Chondrocyte (in vitro differentiated cells): ENCODE measurements at regions not wholly inside any gene's neighbourhood (a gene's known extent, or its start where the extent isn't known, plus 50 kb on each side); places are given as distances from the start of the nearest gene placed in this dataset.

ENCODE experiments used
- DNase-seq: peaks from one replicate; pipeline ENCODE4 v3.0.0; 2021; ENCODE audit warnings: mixed read lengths, low spot score
- H3K27ac Mint-ChIP-seq: one replicate; pipeline ENCODE4 v1.8.0; 2021; ENCODE audit warnings: mild to moderate bottlenecking, moderate library complexity, mixed read lengths; ENCODE audit not compliant: unreplicated experiment
- H3K27me3 Mint-ChIP-seq: 2 replicates; pipeline ENCODE4 v1.8.0; 2021; ENCODE audit warnings: low read depth, mixed read lengths
- H3K36me3 Mint-ChIP-seq: 2 replicates; pipeline ENCODE4 v1.8.0; 2021; ENCODE audit warnings: low read depth, mixed read lengths
- H3K4me1 Mint-ChIP-seq: 2 replicates; pipeline ENCODE4 v1.8.0; 2021; ENCODE audit warnings: low read depth, mild to moderate bottlenecking, mixed read lengths
- H3K4me3 Mint-ChIP-seq: one replicate; pipeline ENCODE4 v1.8.0; 2021; ENCODE audit warnings: mild to moderate bottlenecking, moderate library complexity, mixed read lengths; ENCODE audit not compliant: unreplicated experiment
- H3K9me3 Mint-ChIP-seq: 2 replicates; pipeline ENCODE4 v1.8.0; 2021; ENCODE audit warnings: low read depth, mixed read lengths
- CTCF ChIP-seq: fragments of 200-600 bp; sonication (generic); IDR thresholded peaks from 2 replicates; pipeline ENCODE4 v1.5.0; 2021; ENCODE audit warnings: antibody characterized with exemption, mild to moderate bottlenecking, moderate library complexity

GRCh38 chr18:38563396-38563980 is 997.9 kb upstream of the CELF4 start:
- Mint-ChIP-seq H3K4me1 (no peaks in the 10 kb centered on the region), H3K27ac (no peak overlapping the region), H3K27me3 (no peaks in the 10 kb centered on the region), H3K4me3 (no peak overlapping the region), H3K9me3 (peaks cover 38% of the 10 kb centered on the region), H3K36me3 (no peaks in the 10 kb centered on the region)
- no peak for TF ChIP-seq CTCF
- no peak for DNase-seq

DNA sequence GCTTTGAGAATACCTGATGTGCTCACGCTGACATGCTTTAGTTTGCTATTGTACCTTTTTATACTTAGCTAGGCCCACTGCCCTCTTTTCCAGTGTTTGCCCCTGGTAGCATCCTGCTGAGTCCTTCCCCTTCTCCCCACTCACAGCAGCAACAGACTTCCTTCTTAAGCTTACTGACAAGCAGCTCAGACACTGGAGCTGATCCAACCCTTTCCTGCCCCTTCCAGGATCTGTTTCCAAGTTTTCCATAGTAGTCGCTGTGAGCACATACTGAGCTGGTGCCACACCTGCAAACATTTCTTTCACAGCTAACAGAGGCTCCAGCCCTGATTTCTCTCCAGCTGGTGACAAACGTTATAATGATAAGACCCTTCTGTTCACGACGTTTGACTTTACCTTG is 991.4 kb upstream of the CELF4 start:
- Mint-ChIP-seq H3K27ac (no peak overlapping the region), H3K4me1 (no peaks in the 10 kb centered on the region), H3K27me3 (no peaks in the 10 kb centered on the region), H3K36me3 (no peaks in the 10 kb centered on the region), H3K4me3 (no peak overlapping the region), H3K9me3 (peaks cover 7% of the 10 kb centered on the region)
- DNase-seq, result no peak
- TF ChIP-seq CTCF, result no peak

- TF ChIP-seq CTCF, result no peak
- no peaks in the 10 kb centered on the region for H3K36me3 Mint-ChIP-seq
- H3K4me1 Mint-ChIP-seq, result no peaks in the 10 kb centered on the region
- no peaks in the 10 kb centered on the region for H3K27me3 Mint-ChIP-seq
- no peak overlapping the region for H3K4me3 Mint-ChIP-seq
- no peaks in the 10 kb centered on the region for H3K9me3 Mint-ChIP-seq
- no peak for DNase-seq
- no peak overlapping the region for H3K27ac Mint-ChIP-seq
Observed at GRCh38 chr18:38552732-38553321, 987.2 kb upstream of the CELF4 start.

DNA sequence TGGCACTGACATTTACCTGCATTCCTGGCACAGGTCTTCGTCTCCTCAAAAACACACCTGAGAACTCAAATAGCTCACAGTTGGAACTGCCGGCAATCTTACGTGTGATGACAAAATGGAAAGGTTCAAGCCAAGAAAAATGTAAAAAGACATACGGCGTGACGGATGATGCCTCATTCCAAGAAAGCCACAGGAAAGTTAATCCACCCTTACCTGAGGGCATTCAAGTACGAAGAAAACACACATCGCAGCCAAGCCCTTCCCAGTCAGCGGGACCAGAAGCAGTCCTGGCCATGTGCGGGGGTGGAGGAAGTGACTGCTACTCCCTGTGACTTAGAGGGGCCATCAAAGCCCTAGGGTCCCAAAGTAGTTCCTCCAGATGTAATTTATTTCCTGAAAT is 986.3 kb upstream of the CELF4 start:
- no peaks in the 10 kb centered on the region for H3K36me3 Mint-ChIP-seq
- no peaks in the 10 kb centered on the region for H3K9me3 Mint-ChIP-seq
- TF ChIP-seq CTCF, result no peak
- H3K27me3 Mint-ChIP-seq, result no peaks in the 10 kb centered on the region
- H3K4me1 Mint-ChIP-seq, result no peaks in the 10 kb centered on the region
- H3K4me3 Mint-ChIP-seq, result no peak overlapping the region
- no peak for DNase-seq
- H3K27ac Mint-ChIP-seq, result no peak overlapping the region

DNA sequence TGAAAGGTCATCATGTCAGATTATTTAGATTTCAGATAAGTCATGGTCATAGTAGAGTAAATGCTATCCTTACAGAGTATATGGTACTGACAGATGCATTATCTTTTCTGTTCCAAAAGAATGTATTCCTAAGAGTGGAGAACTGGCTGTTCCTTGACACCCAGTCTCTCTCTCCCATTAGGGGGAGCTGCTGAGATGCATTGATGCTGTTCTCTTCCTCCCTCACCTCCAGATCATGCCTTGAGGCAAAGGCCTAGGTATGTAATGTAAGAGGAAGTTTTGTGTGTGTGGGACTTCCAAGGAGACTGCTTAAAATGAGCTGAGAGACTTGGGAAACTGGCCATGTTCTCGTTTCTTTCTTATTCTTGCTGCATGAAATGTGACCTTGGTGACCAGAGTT is 979.5 kb upstream of the CELF4 start:
- H3K27ac Mint-ChIP-seq, result no peak overlapping the region
- no peaks in the 10 kb centered on the region for H3K36me3 Mint-ChIP-seq
- H3K27me3 Mint-ChIP-seq, result no peaks in the 10 kb centered on the region
- peaks cover 11% of the 10 kb centered on the region for H3K9me3 Mint-ChIP-seq
- DNase-seq, result no peak
- H3K4me1 Mint-ChIP-seq, result no peaks in the 10 kb centered on the region
- no peak for TF ChIP-seq CTCF
- H3K4me3 Mint-ChIP-seq, result no peak overlapping the region
